ENCODE measurements at regions not wholly inside any gene's neighbourhood (a gene's known extent, or its start where the extent isn't known, plus 50 kb on each side); places are given as distances from the start of the nearest gene placed in this dataset.
"Not testable (repeated sequence)": the region's sequence is repeated elsewhere in the genome, so short reads cannot be mapped to it uniquely, and the experiment has no call there.

DNA sequence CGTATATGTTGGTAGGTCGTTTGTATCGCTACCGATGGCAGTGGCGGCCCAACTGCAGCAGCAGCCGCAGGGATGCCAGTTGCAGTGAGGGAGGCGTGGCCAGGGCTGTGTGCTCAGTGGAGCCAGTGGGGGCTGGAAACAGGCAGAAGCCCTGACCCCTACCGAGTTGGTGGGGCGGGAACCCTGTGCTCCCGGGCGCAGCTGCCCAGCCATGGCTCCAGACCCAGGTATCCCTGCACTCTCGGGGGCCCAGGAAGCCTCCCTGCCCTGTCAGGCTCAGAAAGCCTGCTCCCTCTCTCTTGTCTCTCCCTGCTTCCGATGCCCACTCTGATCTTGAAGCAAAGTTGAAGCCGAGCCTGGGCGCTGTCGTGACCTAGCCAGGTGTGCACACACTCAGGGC, 78.6 kb upstream of the ITGB1 start:
- no peak for DNase-seq (ENCODE audit: low spot score)

DNA sequence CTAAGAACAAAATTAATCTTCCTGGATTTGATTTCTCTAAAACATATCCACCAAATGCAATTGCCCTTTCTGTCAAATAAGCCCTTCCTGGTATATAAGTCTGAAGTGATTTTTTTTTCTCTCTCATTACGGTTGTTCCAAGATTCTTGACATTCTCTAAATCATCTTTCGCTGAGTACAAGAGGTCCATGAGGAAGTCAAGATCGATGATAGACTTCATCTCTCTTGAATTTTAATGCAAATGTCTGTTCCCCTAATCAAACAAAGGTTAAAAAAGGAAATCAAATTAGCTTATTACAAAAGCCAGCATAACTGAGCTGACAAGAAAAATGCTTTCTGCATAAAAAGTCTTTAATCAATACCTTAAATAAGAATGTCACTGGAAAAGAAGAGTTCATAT, 77.4 kb upstream of the ITGB1 start:
- DNase-seq (ENCODE audit: low spot score) = no peak

DNA sequence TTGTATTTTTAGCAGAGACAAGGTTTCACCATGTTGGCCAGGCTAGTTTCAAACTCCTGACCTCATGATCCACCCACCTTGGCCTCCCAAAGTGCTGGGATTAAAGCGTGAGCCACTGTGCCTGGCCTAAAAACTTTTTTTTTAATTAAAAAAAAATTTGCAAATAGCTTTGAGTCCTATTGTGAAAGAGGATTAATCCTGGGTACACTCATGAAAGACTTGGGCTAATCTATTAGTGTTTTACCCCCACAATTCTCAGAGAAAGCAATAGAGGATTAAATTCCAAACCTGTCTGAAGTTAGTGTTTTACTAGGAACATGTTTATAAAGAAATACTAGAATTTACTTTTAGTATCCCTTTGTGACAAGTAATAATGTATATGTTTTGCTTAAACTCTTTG, 76.9 kb upstream of the ITGB1 start:
- no peak for DNase-seq (ENCODE audit: low spot score)

DNA sequence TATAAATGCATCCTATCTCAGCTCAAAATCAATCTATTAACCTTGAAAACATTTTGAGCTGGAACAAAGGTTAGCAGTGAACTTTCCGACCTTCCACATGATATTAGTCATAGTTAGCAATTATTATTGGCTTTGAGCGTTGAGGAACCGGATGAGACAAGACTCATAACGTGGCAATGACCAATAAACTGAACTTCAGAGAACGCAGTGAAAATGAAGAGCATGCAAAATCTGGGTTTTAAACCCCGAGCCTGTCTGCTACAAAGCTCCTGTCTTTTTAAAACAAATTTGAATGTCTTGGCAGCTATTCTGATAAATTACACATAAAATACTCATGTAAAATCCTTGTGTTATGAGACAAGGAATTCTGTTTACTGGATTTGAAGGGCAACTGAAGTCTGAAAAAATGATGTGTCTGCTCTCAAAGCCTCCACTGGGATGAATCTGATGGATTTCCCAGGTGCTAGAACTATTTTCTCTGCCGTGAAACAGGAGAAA, 74.7 kb upstream of the ITGB1 start:
- DNase-seq (ENCODE audit: low spot score) = no peak

DNA sequence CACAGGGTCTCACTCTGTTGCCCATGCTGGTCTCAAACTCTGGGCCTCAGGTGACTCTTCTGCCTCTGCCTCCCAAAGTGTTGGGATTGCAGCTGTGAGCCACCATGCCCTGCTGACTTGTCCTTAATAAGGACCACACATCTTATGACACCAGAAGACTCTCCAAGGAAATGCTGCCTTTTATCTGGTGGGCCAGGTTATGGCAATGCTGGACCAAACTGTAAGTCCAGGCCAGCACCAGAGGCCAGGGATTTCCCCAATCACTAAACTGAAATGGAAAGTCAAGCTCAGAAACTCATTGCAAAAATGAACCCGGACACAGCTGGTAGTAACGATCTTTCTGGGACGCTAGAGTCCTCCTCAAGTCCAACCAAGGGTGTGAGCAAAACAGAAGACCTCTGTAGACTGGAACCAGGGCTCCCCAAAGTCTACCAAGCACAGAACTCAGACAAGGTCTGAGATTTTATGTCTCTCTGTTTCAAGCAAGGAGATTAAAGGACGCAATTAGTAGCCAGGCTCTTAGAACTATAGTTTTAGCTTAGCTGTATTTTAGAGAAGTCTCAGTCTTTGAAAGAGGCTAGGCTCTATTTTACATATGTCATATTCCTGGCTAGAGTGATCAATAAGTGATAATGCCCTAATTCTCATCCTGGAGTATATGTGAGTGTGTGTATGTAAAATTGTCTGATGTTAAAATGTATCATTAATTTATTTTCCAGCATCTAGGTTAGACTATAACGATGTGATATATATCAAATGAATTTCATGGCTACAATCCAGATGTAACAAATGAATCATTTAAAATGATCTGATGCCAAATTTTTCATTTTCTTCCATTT, 74.0 kb upstream of the ITGB1 start:
- no peak for DNase-seq (ENCODE audit: low spot score)

DNA sequence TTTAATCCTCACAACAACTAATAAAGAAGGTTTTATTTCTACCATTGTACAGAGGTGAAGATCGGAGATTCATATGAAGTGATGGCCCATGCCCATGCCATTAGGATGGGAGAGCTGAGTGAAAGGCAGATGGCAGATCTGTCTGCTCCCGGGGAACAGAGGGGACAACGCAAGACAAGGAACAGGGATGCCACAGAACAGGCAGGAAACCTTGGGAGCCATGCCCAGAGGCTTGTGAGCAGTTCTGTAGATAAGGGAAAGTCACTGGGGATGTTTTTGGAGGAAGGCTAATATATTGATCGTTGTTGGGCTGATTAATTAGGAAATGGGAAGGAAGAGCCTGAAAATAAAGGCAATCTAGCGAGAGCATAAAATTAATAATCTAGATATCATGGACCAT, 73.1 kb upstream of the ITGB1 start:
- no peak for DNase-seq (ENCODE audit: low spot score)

DNA sequence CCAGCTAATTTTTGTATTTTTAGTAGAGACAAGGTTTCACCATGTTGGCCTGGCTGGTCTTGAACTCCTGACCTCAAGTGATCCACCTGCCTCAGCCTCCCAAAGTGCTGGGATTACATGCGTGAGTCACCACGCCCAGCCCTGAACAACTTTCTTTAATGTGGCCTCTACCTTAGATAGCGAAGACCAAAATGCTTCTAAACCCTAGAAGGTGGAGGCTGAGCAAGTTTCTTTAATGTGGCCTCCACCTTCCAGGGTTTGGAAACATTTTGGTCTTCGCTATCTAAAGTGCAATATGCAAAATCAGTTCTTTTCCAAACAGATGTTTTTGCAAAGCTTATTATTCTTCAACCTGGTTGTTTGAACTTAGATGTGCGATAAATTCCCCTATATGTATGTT, 70.5 kb upstream of the ITGB1 start:
- DNase-seq (ENCODE audit: low spot score) = not testable (repeated sequence)

DNA sequence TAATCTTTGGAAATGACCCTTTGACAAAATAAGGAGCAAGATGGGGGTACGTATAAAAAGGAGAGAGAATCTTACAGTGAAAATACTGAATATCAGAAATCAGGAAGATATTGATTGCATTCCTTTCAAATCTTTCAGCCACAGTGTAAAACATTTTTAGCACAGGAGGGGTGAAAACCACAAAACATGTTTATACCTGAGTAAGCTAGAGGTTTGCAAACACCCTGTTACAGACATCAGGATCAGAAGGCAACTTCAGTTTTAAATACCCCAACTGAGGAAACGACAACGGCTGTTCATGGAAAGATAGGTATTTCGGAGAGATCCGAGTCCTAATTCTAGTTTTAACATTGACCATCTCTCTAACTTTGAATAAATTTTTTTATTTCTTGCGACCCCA, 69.1 kb upstream of the ITGB1 start:
- no peak for DNase-seq (ENCODE audit: low spot score)

DNA sequence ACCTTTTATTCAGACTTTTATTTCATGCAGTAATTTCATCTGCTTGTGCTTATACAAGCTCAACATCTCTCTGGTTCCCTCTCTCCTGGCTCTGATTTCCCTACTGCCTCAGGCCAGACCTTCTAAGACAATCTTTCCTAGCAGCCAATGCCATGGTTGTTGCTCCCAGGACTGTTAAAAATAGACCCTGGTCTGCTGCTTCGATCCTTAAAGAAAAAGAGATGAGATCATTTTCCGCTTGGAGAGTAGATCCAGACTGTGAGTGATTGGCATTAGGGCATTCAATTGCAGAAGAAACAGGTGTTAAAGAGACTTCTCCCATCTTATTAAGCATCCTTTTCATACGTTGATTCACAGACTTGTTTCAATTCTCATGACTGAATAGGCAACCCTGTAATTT, 68.4 kb upstream of the ITGB1 start:
- no peak for DNase-seq (ENCODE audit: low spot score)

DNA sequence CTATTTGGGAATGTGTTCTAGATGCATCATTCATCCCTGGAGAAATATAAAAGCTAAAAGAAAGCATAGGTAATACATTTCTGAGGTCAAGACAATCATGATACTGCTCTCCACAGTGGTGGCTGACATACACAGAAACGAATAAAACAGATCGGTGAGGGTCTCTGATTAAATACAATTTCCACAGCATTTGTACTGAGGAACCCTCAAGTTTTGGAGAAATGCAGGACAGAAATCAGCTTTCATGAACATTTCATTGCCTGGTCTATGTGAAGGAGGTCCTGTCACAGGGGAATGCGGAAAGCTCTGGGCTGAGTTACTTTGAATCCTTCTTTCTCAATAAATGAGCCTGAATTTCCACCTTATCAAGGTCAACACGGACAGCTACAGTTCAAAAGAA, 67.9 kb upstream of the ITGB1 start:
- no peak for DNase-seq (ENCODE audit: low spot score)

DNA sequence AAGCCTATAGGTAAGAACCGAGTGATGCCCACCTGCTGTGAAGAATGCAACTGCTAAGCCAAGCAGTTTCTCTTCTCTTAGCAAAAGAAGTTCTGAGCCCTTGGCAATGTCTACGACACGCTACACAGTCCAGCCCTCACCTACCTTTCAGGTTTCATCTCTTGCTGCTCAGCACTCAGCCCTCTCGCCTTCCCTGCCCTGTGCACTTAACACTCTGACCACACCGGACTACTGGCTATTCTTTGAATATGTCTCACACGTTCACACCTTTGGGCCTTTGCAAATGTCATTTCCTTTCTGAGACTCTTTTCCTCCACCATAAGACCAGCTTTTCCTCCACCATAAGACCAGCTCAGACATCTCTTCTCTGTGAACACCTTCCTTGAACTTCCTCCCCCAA, 67.0 kb upstream of the ITGB1 start:
- no peak for DNase-seq (ENCODE audit: low spot score)

DNA sequence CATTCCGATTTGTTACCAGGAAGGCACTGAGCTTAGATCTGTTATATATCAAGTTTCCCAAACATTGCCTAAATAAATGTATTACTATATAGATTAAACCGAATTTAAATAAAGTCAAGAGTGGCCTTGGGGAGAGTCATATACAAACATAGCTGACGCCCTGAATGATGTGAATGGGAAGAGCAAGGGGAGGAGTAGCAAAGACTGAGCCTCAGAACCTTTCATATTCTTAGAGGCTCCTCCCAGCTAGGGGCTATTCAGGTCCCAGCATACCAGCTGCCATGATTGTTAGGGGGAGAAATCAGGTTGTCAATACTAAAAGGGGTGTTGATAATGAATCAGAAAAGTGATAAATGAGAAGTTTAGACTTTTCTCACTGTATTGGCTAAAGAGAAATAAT, 64.7 kb upstream of the ITGB1 start:
- no peak for DNase-seq (ENCODE audit: low spot score)

DNA sequence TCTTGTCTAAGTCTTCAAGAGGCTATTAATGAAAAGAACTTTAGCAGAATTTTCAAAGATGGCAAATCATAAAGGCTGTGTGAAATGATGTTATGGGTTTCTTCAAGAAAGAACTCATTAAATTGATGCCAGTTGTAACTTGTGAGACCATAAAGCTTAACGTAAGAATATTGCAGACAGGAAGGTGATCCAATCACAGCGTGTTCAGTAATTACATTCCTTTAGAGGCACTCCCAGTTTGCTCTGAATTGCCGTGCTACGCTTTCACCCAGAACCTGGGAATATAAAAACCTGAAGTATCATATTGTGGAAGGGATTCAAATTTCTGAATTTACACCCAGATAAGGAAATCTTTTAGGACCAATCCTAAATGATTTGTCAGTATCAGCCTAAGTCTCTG, 64.1 kb upstream of the ITGB1 start:
- no peak for DNase-seq (ENCODE audit: low spot score)

DNA sequence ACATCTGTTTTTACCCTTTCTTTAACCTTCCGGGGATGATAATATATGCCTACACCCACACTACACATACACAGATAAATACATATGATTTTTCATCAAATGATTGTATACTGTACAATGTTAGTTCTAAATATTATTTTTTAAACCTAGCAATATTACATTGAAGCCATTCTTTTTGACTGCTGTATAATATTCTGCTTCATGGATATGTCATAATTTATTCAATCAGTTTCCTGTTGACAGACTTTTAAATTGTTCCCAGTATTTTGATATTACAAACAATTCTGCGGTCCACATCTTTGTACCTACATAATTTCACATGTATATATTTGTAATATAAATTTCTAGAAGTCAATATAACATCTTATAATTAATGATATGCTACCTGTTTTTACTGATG, 59.0 kb upstream of the ITGB1 start:
- no peak for DNase-seq (ENCODE audit: low spot score)

DNA sequence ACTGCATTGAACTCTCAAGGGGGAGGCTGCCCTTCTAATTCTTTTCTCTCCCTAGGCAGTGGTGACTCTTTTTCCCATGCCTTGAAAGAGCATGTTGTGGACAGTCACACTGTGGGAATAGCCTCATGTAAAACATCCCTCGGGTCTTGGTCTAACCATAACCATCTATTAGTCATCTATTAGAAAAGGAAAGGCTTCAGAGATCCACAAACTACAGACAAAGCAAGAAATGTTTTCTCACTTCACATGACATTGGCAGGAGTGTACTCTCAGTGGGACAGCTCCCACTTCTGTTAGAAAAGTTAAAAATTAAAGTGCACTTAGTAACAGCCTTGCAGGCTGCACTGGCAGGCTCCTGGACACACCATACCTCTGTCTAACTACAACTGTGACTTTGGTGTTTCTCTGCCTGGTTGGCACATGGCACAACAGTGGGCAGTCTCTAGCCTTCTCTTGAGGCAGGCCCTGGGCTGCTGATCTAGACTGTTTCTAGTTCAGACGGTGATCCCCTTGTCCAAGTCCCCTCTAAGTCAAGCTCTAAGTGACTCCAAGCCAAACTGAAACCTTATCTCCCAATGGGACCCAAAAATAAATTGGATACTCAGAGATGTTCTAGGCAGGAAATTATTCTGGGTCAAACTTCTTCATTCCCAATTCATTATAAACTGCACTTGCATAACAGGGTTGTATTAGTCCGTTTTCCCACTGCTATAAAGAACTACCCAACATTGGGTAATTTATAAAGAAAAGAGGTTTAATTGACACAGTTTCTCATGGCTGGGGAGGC, 57.9 kb upstream of the ITGB1 start:
- no peak for DNase-seq (ENCODE audit: low spot score)

DNA sequence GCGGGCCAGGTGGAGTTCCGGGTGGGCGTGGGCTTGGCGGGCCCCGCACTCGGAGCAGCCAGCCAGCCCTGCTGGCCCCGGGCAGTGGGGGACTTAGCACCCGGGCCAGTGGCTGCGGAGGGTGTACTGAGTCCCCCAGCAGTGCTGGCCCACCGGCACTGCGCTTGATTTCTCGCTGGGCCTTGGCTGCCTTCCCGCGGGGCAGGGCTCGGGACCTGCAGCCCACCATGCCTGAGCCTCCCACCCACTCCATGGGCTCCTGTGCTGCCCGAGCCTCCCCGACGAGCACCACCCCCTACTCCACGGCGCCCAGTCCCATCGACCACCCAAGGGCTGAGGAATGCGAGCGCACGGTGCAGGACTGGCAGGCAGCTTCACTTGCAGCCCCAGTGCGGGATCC, 55.3 kb upstream of the ITGB1 start:
- DNase-seq (ENCODE audit: low spot score) = not testable (repeated sequence)

DNA sequence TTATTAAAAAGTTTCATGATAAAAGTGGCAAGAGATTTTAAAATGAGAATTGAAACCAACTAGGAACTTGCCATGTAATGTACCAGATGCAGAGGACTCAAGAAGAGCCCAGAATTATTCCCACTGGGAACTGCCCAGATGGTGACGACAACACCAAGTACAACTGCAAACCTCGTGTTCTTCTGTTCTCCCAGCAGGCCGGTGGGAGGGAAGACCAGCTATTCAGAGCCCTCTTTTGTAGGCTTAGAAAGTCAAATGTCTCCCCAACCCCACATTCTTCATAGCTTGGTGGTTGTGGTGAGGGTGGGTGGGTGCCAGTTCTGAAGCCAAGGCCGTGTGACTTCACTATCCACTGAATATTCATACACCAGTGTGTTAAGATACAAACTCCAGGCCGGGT, 54.3 kb upstream of the ITGB1 start:
- no peak for DNase-seq (ENCODE audit: low spot score)

DNA sequence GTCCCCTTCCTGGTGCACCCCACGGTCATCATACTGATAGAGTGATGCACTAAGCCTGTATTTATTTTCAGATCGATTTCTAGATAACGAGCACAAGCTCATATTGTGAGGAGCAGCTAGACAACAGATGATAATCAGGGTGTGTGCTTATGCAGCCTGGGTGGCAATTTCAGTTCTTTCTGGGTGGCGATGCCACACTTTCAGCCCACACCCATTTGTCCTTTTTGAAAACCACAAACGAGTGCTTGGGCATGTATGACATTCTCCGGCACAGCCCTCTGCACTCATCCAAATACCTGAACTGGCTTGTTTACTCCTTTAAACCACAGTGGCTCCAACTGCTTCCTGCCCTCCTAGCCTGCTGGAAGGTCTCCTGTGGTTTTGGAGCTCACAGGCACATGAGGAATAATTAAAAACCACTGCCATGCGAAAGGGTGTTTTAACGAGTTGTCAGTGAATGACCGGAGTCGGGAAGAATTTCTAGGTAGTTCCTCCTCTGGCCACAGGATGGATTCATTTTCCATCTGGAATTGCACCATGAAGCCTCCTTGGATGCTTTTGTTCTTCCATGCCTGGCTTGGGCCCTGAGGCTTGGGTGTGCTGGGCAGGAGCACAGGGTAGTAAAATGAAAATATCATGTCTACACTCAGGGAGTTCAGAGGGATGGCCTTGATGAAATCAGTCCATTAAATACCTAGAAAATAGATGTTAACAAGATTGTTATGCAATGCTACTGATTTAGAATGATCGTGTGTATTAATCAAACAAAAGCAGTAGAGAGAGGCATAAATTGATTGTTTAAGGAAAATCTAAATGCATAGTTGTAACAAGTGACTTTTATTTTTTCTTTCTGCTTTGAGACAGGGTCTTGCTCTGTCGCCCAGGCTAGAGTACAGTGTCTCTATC, 52.4 kb upstream of the ITGB1 start:
- DNase-seq (ENCODE audit: low spot score) = no peak

DNA sequence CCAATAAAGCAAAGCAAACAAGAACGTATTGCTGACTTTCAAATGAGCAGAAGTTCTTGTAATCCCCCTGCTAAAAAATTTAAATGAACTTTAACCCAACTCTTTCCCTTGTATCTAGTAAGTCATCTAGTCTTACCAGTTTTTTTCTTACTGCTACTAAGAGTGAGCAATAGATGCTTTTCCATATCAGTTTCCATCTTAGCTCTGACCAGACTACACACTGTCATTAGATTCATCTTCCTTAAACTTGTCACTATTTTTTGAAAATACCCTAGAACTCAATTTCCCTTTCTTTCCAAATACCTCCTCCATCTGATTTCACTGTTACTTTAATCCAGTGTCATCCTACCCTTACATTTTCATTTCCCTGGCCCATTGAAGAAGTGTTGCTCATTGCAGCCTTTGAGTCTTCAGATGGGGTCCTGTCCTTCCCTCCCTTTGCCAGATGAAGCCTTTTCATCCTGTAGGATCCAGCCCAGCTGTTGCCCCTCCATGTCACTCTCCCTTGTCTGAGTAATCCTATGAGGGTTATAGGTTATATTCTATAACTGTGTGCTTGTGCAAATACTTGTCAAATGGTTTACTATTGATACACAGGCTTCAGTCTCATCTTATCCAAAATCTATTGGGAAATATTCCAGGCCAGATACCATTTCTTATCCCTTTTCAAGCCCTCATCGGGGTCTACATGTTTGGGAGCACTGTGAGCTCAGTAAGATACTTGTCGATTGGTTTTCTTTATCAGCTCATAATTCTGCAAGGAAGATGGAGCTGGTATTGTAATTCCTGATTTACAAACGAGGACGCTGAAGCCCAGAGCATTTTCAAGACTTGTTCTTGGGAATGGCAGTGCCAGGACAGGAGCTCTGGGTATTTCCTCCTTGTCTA, 51.5 kb upstream of the ITGB1 start:
- DNase-seq (ENCODE audit: low spot score) = no peak

DNA sequence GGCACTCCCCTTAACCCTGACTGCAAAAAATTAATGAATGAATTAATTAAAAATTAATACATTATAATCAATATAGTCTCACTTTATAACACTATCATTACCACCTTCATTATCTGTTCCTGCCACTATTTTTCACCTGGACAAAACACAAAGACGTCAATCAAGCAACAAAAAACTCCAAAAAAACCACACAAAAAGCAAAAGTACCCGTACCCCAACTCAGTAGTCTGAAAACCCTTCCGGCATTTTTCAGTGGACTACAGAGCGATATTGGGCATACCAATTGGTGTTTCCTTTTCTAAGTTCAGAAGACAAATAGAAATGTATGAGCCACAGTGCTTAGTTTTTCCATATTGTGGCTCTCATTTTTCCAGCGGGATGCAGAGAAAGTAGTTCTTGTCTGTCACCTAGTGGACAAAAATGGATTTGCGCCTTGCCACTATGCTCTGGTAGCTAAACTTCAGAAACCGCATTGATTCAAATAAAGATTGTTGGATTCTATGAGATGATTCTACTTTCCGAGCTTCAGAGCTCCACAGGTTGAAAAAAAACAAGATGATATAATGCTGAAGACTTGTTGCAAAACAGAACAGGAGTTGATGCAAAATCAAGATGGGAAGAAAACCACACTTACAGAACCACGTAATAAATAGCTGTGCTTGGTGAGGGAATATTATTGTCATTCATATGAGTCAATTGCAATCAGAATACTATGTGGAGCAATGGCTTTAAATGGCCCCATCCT, 50.6 kb upstream of the ITGB1 start:
- DNase-seq (ENCODE audit: low spot score) = peak; percentile 60

All from globus pallidus (tissue), 1 donor.